K562 (cell line): ENCODE measurements at regions not wholly inside any gene's neighbourhood (a gene's known extent, or its start where the extent isn't known, plus 50 kb on each side); places are given as distances from the start of the nearest gene placed in this dataset.

Source experiments
- ARID1B ChIP-seq: fragments of 450-650 bp; IDR thresholded peaks from 2 replicates; pipeline ENCODE4 v1.6.1; 2016; ENCODE audit warnings: antibody characterized with exemption, mild to moderate bottlenecking, inconsistent platforms
- CBX3 ChIP-seq, 2 experiments: IDR thresholded peaks; 1 replicate in 1 of 2; 2 replicates in 1 of 2; pipeline ENCODE4 v1.6.1; 2012; ENCODE audit warnings: inconsistent platforms in 2 of 2, low read length in 2 of 2, borderline replicate concordance in 1 of 2, control low read depth in 1 of 2
- CBX8 ChIP-seq: fragments of 200-600 bp; sonication (generic); IDR thresholded peaks from 2 replicates; pipeline ENCODE4 v1.6.1; 2012; ENCODE audit warnings: borderline replicate concordance, mixed run types, low read depth, mild to moderate bottlenecking, moderate library complexity, mixed read lengths, low read length, control low read depth, inconsistent platforms; ENCODE audit not compliant: poor library complexity, severe bottlenecking; ENCODE audit errors: extremely low read depth
- DDX20 ChIP-seq: fragments of 450-650 bp; IDR thresholded peaks from 2 replicates; pipeline ENCODE4 v1.6.1; 2016; ENCODE audit warnings: missing genetic modification characterization, low read depth, mild to moderate bottlenecking, missing compliant biosample characterization, moderate library complexity
- ELK3 ChIP-seq: fragments of 450-650 bp; formaldehyde crosslinking; IDR thresholded peaks from 2 replicates; pipeline ENCODE4 v1.4.0; 2020; ENCODE audit warnings: mild to moderate bottlenecking
- FIP1L1 ChIP-seq: fragments of 200-400 bp; formaldehyde crosslinking; IDR thresholded peaks from 2 replicates; pipeline ENCODE4 v1.6.1; 2018; ENCODE audit warnings: mild to moderate bottlenecking, low read depth, low read length; ENCODE audit not compliant: poor library complexity, severe bottlenecking
- FOSL1 ChIP-seq: fragments of 200-800 bp; sonication (Bioruptor generic); conservative IDR thresholded peaks from 2 replicates; pipeline ENCODE4 v1.6.1; 2016; ENCODE audit warnings: missing genetic modification characterization, missing compliant biosample characterization
- HDGF ChIP-seq: fragments of 450-650 bp; IDR thresholded peaks from 2 replicates; pipeline ENCODE4 v1.6.1; 2016
- HNRNPL ChIP-seq: fragments of 200-400 bp; formaldehyde crosslinking; IDR thresholded peaks from 2 replicates; pipeline ENCODE4 v1.6.1; 2017; ENCODE audit warnings: low read depth, mild to moderate bottlenecking, low read length
- PATZ1 ChIP-seq: fragments of 250-450 bp; sonication (Bioruptor Pico); IDR thresholded peaks from 2 replicates; pipeline ENCODE4 v1.5.0; 2020; ENCODE audit warnings: mild to moderate bottlenecking, borderline replicate concordance
- PHF21A ChIP-seq: fragments of 450-650 bp; IDR thresholded peaks from 2 replicates; pipeline ENCODE4 v1.6.1; 2017; ENCODE audit warnings: low read depth, borderline replicate concordance
- ZBTB1 ChIP-seq: sonication (generic); formaldehyde crosslinking; IDR thresholded peaks from 2 replicates; pipeline ENCODE4 v1.8.1; 2023; ENCODE audit warnings: missing genetic modification reagents, low read depth, mild to moderate bottlenecking, borderline replicate concordance
- ZNF224 ChIP-seq: sonication (generic); formaldehyde crosslinking; IDR thresholded peaks from 2 replicates; pipeline ENCODE4 v1.8.0; 2022; ENCODE audit warnings: mild to moderate bottlenecking, missing genetic modification reagents
- ZNF551 ChIP-seq: fragments of 250-450 bp; sonication (Bioruptor Pico); IDR thresholded peaks from 2 replicates; pipeline ENCODE4 v1.5.0; 2021; ENCODE audit warnings: mild to moderate bottlenecking, moderate library complexity
- ZNF57 ChIP-seq: fragments of 450-650 bp; formaldehyde crosslinking; IDR thresholded peaks from 2 replicates; pipeline ENCODE4 v1.4.0; 2020; ENCODE audit warnings: mild to moderate bottlenecking, moderate library complexity
- ZNF79 ChIP-seq: fragments of 250-450 bp; sonication (Bioruptor Pico); IDR thresholded peaks from 2 replicates; pipeline ENCODE4 v1.4.0; 2020; ENCODE audit warnings: low read depth, mild to moderate bottlenecking, moderate library complexity
- TF ChIP-seq, protein P1 (sequence below), 3 experiments: IDR thresholded peaks in 2 of 3; conservative IDR thresholded peaks in 1 of 3; 2 replicates each; pipeline ENCODE4 v1.5.1; 2011 to 2012; ENCODE audit warnings: low read length in 3 of 3, mild to moderate bottlenecking in 3 of 3, control low read depth in 2 of 3, improper control_type of control experiment in 1 of 3, inconsistent platforms in 1 of 3, low read depth in 1 of 3, mixed read lengths in 1 of 3, moderate library complexity in 1 of 3; ENCODE audit not compliant: insufficient read depth in 2 of 3
- TF ChIP-seq, protein P2 (sequence below), 3 experiments: fragments of 200-800 bp in 1 of 3; fragments of 250-450 bp in 1 of 3; fragments of 450-650 bp in 1 of 3; sonication (Bioruptor Pico) in 1 of 3; sonication (Bioruptor generic) in 1 of 3; formaldehyde crosslinking in 1 of 3; IDR thresholded peaks; 2 replicates each; pipeline versions ENCODE4 v1.6.1 to v1.8.0; 2016 to 2022; ENCODE audit warnings: mild to moderate bottlenecking in 2 of 3, missing genetic modification characterization in 2 of 3, missing compliant biosample characterization in 1 of 3, moderate library complexity in 1 of 3

- 0 out of 2 replicates have a peak, but pooled peaks have one; percentile 47 for TF ChIP-seq PATZ1 (CRISPR knock-in tag)
- TF ChIP-seq FOSL1 (tag), result no peak
- TF ChIP-seq ELK3 (CRISPR knock-in tag), result no peak
- no peak for TF ChIP-seq ZNF79 (CRISPR knock-in tag)
- no peak for TF ChIP-seq DDX20 (tag)
- TF ChIP-seq ARID1B, result no peak
- TF ChIP-seq ZNF551 (CRISPR knock-in tag), result no peak
- TF ChIP-seq HNRNPL, result no peak
- no peak for TF ChIP-seq CBX8
- TF ChIP-seq PHF21A, result no peak
- TF ChIP-seq FIP1L1, result no peak
- TF ChIP-seq ZBTB1 (CRISPR knock-in tag), result no peak
- TF ChIP-seq ZNF57 (CRISPR knock-in tag), result no peak
- TF ChIP-seq ZNF224 (CRISPR knock-in tag), result no peak
- no peak for TF ChIP-seq HDGF
- TF ChIP-seq, protein P1, sequence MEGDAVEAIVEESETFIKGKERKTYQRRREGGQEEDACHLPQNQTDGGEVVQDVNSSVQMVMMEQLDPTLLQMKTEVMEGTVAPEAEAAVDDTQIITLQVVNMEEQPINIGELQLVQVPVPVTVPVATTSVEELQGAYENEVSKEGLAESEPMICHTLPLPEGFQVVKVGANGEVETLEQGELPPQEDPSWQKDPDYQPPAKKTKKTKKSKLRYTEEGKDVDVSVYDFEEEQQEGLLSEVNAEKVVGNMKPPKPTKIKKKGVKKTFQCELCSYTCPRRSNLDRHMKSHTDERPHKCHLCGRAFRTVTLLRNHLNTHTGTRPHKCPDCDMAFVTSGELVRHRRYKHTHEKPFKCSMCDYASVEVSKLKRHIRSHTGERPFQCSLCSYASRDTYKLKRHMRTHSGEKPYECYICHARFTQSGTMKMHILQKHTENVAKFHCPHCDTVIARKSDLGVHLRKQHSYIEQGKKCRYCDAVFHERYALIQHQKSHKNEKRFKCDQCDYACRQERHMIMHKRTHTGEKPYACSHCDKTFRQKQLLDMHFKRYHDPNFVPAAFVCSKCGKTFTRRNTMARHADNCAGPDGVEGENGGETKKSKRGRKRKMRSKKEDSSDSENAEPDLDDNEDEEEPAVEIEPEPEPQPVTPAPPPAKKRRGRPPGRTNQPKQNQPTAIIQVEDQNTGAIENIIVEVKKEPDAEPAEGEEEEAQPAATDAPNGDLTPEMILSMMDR (IDR thresholded peaks at IDR 0.05 in 2 of 3, conservative IDR thresholded peaks at IDR 0.05 in 1 of 3; ENCODE audit: insufficient read depth in 2 of 3, low read depth in 1 of 3, low read length in 3 of 3), result no peak
- no peak for TF ChIP-seq CBX3 (IDR thresholded peaks at IDR 0.05; ENCODE audit: borderline replicate concordance in 1 of 2, low read length in 2 of 2)
- TF ChIP-seq, protein P2, sequence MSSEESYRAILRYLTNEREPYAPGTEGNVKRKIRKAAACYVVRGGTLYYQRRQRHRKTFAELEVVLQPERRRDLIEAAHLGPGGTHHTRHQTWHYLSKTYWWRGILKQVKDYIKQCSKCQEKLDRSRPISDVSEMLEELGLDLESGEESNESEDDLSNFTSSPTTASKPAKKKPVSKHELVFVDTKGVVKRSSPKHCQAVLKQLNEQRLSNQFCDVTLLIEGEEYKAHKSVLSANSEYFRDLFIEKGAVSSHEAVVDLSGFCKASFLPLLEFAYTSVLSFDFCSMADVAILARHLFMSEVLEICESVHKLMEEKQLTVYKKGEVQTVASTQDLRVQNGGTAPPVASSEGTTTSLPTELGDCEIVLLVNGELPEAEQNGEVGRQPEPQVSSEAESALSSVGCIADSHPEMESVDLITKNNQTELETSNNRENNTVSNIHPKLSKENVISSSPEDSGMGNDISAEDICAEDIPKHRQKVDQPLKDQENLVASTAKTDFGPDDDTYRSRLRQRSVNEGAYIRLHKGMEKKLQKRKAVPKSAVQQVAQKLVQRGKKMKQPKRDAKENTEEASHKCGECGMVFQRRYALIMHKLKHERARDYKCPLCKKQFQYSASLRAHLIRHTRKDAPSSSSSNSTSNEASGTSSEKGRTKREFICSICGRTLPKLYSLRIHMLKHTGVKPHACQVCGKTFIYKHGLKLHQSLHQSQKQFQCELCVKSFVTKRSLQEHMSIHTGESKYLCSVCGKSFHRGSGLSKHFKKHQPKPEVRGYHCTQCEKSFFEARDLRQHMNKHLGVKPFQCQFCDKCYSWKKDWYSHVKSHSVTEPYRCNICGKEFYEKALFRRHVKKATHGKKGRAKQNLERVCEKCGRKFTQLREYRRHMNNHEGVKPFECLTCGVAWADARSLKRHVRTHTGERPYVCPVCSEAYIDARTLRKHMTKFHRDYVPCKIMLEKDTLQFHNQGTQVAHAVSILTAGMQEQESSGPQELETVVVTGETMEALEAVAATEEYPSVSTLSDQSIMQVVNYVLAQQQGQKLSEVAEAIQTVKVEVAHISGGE (CRISPR knock-in tag; IDR thresholded peaks at IDR 0.05), result 0 out of 6 replicates have a peak, but pooled peaks of 1 of the 3 experiments have one; percentile 4
Measured at GRCh38 chr6:27812078-27812804, 100.0 kb downstream of the OR2B2 start (continued).
